HS-5 (cell line): ENCODE measurements at regions not wholly inside any gene's neighbourhood (a gene's known extent, or its start where the extent isn't known, plus 50 kb on each side); places are given as distances from the start of the nearest gene placed in this dataset.
A peak's percentile ranks its signal among the peaks of the same experiment; 100 is the strongest.
"Not testable (repeated sequence)": the region's sequence is repeated elsewhere in the genome, so short reads cannot be mapped to it uniquely, and the experiment has no call there.

Experiments
- DNase-seq: peaks from one replicate; pipeline ENCODE4 v3.0.0-alpha.2; 2012; ENCODE audit warnings: low read depth

GRCh38 chr5:89556215-89556913, 673.4 kb upstream of the MEF2C start:
- DNase-seq: peak; percentile 76

DNA sequence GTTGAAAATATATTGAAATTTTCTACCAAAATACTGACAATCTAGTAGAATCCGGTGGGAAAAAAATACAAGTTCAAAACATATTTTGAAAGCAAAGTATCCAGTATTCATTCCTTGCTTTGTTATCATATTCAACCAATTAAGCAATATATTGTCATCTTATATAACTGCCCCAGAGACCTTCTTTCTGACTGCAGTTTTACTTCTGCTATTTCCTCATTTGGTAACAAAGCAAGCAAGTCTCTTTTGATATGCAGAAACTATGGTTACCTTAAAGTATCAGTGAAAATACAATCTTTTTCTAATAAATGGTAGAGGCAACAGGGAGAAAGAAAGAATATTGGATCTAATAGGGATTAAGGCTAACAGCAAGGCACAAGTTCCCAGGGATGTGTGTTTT, 663.7 kb upstream of the MEF2C start:
- DNase-seq: no peak

- no peak for DNase-seq
Observed at GRCh38 chr5:89545626-89546025, 662.6 kb upstream of the MEF2C start.

DNA sequence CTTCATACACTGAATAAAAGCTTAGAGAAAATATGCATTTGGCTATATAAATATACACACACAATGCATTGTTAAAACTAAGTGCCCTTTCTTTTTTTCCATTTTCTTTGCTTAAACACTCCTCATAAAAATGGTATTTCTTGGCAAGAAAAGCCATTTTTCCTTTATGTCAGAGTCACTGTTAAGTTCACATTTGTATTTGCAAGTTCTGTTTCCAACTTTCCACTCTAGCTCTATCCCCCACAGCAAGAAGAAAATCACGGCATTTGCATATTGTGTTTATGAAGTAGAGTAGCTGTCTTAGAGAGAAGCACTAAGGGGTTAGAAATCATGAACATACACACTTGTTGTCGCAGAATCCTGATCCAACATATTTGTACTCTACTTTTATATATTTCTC, 662.1 kb upstream of the MEF2C start:
- no peak for DNase-seq

- DNase-seq: no peak
Observed at GRCh38 chr5:89542736-89543135, 659.8 kb upstream of the MEF2C start.

- no peak for DNase-seq
Observed at GRCh38 chr5:89537800-89538199, 654.8 kb upstream of the MEF2C start.

GRCh38 chr5:89536020-89536419, 653.0 kb upstream of the MEF2C start:
- DNase-seq: no peak

DNA sequence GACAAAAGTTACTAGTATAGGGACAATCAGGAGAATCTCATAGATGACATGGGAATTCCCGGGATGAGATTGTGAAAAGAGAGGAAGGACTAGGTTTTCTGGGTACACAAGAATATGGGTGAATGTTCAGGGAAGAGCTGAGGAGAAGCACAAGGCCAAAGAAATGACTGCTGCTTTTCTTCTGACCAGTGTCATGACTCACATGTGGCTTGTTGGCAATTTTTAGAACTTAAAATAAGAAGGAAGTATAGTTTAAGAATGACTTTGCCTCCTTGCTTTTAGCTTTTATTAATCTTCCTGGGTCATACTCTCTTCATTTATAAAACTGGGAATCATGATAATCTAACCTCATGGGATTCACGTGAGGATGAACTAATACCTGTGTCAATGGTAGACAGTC, 652.4 kb upstream of the MEF2C start:
- no peak for DNase-seq

DNA sequence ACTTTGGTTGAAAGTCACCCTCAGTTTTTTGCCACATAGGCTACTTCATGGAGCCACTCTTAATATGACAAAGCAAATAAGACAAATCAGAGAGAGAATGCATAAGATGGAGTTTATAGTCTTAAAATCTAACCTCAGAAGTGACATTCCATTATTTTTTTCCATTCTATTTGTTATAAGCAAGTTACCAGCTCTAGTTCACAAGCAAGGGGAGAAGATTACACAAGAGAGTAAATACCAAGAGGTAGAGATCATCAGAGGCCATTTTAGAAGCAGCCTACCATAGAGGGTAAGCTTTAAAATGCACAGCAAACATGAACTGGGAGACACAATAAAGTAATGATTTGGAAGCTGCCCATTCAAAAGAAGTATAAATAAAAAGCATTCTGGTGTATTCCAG, 651.3 kb upstream of the MEF2C start:
- DNase-seq: peak; percentile 9

- DNase-seq: no peak
Observed at GRCh38 chr5:89524785-89525184, 641.8 kb upstream of the MEF2C start.

- not testable (repeated sequence) for DNase-seq
Observed at GRCh38 chr5:89523867-89524266, 640.9 kb upstream of the MEF2C start.

DNA sequence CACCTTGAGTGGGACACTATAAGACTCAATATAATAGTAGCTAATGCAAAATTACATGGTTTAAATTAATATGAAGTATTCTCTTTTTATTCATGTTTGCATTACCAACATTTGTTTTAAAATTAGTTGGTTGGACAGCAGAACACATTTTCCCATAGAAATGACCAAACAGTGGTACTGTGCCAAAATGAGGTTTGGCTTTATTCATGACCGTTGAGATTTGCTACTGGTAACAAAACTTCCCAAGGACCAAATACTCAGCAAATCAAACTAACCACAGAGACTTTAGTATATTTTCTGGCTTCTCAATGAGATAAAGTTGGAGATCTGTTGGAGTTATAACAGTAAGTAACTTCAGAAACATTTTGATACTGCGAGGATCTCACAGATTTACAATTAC, 637.8 kb upstream of the MEF2C start:
- DNase-seq: no peak

GRCh38 chr5:89513299-89514044, 630.5 kb upstream of the MEF2C start:
- no peak for DNase-seq

GRCh38 chr5:89504051-89504450, 621.1 kb upstream of the MEF2C start:
- DNase-seq: no peak

DNA sequence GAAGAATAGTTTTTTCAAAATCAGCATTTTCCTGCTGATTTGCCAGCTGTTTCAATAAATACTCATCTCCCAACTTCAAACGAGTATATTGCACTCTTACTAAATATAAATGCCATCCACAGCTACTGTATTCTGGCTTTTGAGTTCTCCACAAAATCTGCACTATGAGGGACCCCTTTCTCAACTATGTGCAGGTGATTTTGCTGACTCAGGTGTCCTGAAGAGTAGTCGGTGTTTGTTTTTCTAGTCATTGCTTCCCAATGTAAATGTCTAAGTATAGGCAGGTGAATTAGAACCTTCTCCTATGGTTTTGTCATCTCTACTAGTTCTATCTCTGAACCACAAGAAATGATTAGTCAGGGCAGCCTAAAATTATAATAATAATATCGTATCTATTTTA, 616.8 kb upstream of the MEF2C start:
- DNase-seq: no peak

GRCh38 chr5:89498699-89499098, 615.7 kb upstream of the MEF2C start:
- no peak for DNase-seq

DNA sequence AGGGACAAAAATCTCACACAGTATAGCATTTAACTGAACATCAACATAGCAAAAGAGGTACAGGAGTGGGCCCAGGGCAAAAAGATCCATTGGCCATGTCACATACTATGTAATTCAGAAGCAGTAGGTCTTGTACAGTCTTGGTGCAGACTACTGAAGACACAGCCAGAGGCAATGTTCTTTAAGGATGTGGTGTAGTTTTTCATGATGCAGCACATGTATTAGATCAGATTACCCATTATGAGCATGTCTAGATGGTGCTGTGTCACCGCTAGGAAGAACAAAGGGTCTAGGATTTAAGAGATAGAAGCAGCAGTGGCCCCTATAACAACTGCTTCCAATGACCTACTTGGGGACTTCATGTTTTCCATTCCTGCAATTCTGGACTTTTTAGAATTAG, 610.4 kb upstream of the MEF2C start:
- no peak for DNase-seq

DNA sequence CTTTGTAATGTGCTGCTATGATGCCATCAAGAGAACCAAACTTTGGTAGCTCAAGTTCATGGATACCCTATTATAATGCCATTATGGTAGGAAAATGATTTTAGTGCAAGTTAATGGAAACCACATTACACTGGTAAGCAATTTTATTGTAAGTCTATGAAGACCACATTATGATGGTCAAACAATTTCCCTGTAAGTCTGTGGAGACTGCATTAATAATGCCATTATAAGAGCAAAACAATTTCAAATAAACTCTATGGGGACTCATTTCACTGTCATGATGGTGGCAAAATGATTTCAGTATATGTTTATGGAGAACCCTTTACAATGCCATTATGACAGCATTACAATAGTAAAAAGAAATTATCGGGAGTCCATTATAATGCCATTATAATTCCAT, 602.0 kb upstream of the MEF2C start:
- no peak for DNase-seq

GRCh38 chr5:89480406-89481007, 597.5 kb upstream of the MEF2C start:
- no peak for DNase-seq

- no peak for DNase-seq
Observed at GRCh38 chr5:89478851-89479250, 595.9 kb upstream of the MEF2C start.

DNA sequence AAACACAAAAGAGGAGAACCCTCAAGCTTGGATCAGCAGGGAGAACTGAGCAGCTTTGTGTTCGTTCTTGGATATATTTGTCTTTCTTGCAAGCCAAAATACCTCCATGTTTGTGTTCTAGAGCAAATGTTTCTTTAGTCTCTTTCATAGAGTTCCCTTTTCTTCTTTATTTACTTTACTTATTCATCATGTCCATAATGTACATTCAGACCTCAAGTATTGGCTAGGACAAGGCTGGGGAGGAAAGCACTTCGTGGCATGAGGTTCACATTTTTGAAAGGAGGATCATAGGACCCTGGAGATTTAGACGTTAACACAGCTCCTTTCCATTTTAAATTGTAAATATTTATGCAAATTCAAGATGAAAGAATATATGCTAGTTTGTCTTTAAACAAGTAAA, 590.2 kb upstream of the MEF2C start:
- DNase-seq: no peak

- DNase-seq: no peak
Observed at GRCh38 chr5:89471541-89471940, 588.6 kb upstream of the MEF2C start.

DNA sequence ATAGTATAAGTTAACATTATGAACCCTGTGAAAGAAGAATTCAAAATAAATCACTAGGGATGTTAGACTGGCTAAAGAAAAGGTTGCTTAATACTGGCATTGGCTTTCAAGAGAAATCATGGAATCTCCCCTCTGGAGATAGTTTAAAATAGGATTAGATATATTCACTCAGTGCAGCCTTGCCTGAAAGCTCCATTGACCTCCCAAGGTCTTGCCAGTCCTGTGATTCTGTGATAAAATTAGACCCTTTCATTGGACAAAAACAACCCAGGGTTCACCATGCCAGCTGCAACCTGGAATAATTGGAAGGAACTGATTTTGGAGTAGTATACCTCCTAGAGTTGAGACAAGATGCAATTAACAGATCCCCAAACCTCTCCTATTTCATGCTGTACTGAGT, 588.1 kb upstream of the MEF2C start:
- no peak for DNase-seq

DNA sequence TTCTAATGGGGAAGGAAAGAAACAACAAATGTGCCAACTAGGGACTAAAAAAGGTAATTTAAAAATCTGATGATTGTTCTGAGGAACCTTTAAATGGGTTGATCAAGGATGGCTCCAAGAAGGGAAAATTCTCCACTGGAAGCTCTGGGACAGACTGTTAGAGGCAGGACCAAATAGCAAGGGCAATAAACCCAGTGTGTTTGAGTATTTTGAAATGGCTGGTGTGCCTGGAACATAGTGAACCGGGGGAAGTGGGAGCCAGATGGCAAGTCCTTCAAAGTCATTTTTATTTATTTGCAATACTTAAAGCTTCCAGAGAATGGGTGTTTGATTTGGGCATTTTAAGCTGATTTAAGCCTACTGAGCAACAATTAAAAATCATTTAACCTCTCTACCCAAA, 587.7 kb upstream of the MEF2C start:
- DNase-seq: no peak
